ENCODE measurements at regions not wholly inside any gene's neighbourhood (a gene's known extent, or its start where the extent isn't known, plus 50 kb on each side); places are given as distances from the start of the nearest gene placed in this dataset.

DNA sequence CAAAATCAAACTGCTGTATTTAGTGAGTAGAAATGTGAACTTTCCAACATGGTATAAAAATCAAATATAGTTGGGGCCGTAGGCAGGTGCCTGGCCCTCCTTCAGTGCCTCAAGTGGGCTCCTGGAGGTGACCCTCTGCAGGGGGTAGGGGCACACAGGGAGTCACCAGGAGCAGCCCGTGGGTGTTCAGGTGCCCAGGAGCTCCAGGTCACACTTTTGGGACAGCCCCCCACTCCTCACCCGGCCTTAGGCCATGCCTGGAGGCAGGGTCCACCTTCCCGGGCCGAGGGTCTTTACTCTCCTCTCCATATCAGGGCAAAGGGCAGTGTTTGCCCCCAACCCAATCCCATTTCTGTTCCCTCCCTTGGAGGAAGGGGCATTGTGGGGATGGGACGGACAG, 108.0 kb upstream of the MTAP start:
- peaks cover 2 to 7% (median 4%) of the 10 kb centered on the region in 4 donors for H3K9me3 ChIP-seq (ENCODE audit: control insufficient read depth in 4 of 4, low read length in 3 of 4)
- H3K4me3 ChIP-seq (ENCODE audit: low read depth in 1 of 3, low read length in 3 of 3), result no peak overlapping the region
- H3K9ac ChIP-seq (ENCODE audit: low read depth in 1 of 2, low read length in 2 of 2), result no peak overlapping the region
- no peaks in the 10 kb centered on the region for H3K4me1 ChIP-seq (ENCODE audit: control insufficient read depth in 4 of 4, insufficient read depth in 4 of 4, low read length in 3 of 4)
- 68% methylated on average over 6 of the region's 6 CpGs for WGBS
- H3K27me3 ChIP-seq (ENCODE audit: control insufficient read depth in 4 of 4, insufficient read depth in 4 of 4, low read length in 3 of 4), result peaks cover 0 to 4% (median 0%) of the 10 kb centered on the region in 4 donors
- DNase-seq (ENCODE audit: low spot score), result no peak
- no peaks in the 10 kb centered on the region for H3K36me3 ChIP-seq (ENCODE audit: control insufficient read depth in 4 of 4, insufficient read depth in 3 of 4, low read depth in 1 of 4, low read length in 3 of 4)
- TF ChIP-seq SP1 (IDR thresholded peaks at IDR 0.05), result no peak
- no peak for TF ChIP-seq YY1 (IDR thresholded peaks at IDR 0.05)
- no peak for TF ChIP-seq FOXA1 (IDR thresholded peaks at IDR 0.05)
- no peak for TF ChIP-seq JUND (IDR thresholded peaks at IDR 0.05)
- no peak for TF ChIP-seq ATF3 (IDR thresholded peaks at IDR 0.05)
- no peak for TF ChIP-seq EGR1 (IDR thresholded peaks at IDR 0.05; ENCODE audit: low read depth in 2 of 2)
- TF ChIP-seq, protein P1, sequence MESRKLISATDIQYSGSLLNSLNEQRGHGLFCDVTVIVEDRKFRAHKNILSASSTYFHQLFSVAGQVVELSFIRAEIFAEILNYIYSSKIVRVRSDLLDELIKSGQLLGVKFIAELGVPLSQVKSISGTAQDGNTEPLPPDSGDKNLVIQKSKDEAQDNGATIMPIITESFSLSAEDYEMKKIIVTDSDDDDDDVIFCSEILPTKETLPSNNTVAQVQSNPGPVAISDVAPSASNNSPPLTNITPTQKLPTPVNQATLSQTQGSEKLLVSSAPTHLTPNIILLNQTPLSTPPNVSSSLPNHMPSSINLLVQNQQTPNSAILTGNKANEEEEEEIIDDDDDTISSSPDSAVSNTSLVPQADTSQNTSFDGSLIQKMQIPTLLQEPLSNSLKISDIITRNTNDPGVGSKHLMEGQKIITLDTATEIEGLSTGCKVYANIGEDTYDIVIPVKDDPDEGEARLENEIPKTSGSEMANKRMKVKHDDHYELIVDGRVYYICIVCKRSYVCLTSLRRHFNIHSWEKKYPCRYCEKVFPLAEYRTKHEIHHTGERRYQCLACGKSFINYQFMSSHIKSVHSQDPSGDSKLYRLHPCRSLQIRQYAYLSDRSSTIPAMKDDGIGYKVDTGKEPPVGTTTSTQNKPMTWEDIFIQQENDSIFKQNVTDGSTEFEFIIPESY (IDR thresholded peaks at IDR 0.05), result no peak
- TF ChIP-seq RAD21 (IDR thresholded peaks at IDR 0.05), result no peak
- no peak for TF ChIP-seq FOXA2 (IDR thresholded peaks at IDR 0.05)
- no peak for TF ChIP-seq TAF1 (conservative IDR thresholded peaks at IDR 0.05)
- no peak for TF ChIP-seq HNF4A (conservative IDR thresholded peaks at IDR 0.05)
- no peak for TF ChIP-seq HNF4G (IDR thresholded peaks at IDR 0.05)
- TF ChIP-seq, protein P2, sequence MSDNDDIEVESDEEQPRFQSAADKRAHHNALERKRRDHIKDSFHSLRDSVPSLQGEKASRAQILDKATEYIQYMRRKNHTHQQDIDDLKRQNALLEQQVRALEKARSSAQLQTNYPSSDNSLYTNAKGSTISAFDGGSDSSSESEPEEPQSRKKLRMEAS (IDR thresholded peaks at IDR 0.05), result no peak
- H3K27ac ChIP-seq (ENCODE audit: low read depth in 1 of 2, low read length in 2 of 2), result no peak overlapping the region

GRCh38 chr9:21695443-21695842, 107.0 kb upstream of the MTAP start:
- TF ChIP-seq ATF3 (IDR thresholded peaks at IDR 0.05), result no peak
- TF ChIP-seq TAF1 (conservative IDR thresholded peaks at IDR 0.05), result no peak
- TF ChIP-seq, protein P2 (IDR thresholded peaks at IDR 0.05), result no peak
- TF ChIP-seq RAD21 (IDR thresholded peaks at IDR 0.05), result no peak
- TF ChIP-seq, protein P3, sequence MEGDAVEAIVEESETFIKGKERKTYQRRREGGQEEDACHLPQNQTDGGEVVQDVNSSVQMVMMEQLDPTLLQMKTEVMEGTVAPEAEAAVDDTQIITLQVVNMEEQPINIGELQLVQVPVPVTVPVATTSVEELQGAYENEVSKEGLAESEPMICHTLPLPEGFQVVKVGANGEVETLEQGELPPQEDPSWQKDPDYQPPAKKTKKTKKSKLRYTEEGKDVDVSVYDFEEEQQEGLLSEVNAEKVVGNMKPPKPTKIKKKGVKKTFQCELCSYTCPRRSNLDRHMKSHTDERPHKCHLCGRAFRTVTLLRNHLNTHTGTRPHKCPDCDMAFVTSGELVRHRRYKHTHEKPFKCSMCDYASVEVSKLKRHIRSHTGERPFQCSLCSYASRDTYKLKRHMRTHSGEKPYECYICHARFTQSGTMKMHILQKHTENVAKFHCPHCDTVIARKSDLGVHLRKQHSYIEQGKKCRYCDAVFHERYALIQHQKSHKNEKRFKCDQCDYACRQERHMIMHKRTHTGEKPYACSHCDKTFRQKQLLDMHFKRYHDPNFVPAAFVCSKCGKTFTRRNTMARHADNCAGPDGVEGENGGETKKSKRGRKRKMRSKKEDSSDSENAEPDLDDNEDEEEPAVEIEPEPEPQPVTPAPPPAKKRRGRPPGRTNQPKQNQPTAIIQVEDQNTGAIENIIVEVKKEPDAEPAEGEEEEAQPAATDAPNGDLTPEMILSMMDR (IDR thresholded peaks at IDR 0.05; ENCODE audit: low read depth, low read length, missing input control), result no peak
- no peak for TF ChIP-seq FOXA1 (IDR thresholded peaks at IDR 0.05)
- TF ChIP-seq EGR1 (IDR thresholded peaks at IDR 0.05; ENCODE audit: low read depth in 2 of 2), result no peak
- no peak for TF ChIP-seq YY1 (IDR thresholded peaks at IDR 0.05)
- no peak for TF ChIP-seq RXRA (IDR thresholded peaks at IDR 0.05)
- no peak for TF ChIP-seq SP1 (IDR thresholded peaks at IDR 0.05)
- TF ChIP-seq FOXA2 (IDR thresholded peaks at IDR 0.05), result no peak
- no peak for TF ChIP-seq REST (IDR thresholded peaks at IDR 0.05)
- TF ChIP-seq, protein P1 (IDR thresholded peaks at IDR 0.05), result no peak
- TF ChIP-seq HNF4A (conservative IDR thresholded peaks at IDR 0.05), result no peak
- no peak for TF ChIP-seq NR2F2 (IDR thresholded peaks at IDR 0.05)
- TF ChIP-seq HNF4G (IDR thresholded peaks at IDR 0.05), result no peak
- no peak for TF ChIP-seq GABPA (IDR thresholded peaks at IDR 0.05 in 1 of 2, conservative IDR thresholded peaks at IDR 0.05 in 1 of 2)
- H3K9ac ChIP-seq (ENCODE audit: low read depth in 1 of 2, low read length in 2 of 2), result no peak overlapping the region
- no peak overlapping the region for H3K27ac ChIP-seq (ENCODE audit: low read depth in 1 of 2, low read length in 2 of 2)
- DNase-seq (ENCODE audit: low spot score), result no peak
- WGBS, result 93% methylated on average over 14 of the region's 14 CpGs
- H3K27me3 ChIP-seq (ENCODE audit: control insufficient read depth in 4 of 4, insufficient read depth in 4 of 4, low read length in 3 of 4), result peaks cover 0 to 4% (median 0%) of the 10 kb centered on the region in 4 donors
- H3K4me3 ChIP-seq (ENCODE audit: low read depth in 1 of 3, low read length in 3 of 3), result no peak overlapping the region
- no peaks in the 10 kb centered on the region for H3K36me3 ChIP-seq (ENCODE audit: control insufficient read depth in 4 of 4, insufficient read depth in 3 of 4, low read depth in 1 of 4, low read length in 3 of 4)
- no peaks in the 10 kb centered on the region for H3K4me1 ChIP-seq (ENCODE audit: control insufficient read depth in 4 of 4, insufficient read depth in 4 of 4, low read length in 3 of 4)
- peaks cover 2 to 7% (median 4%) of the 10 kb centered on the region in 4 donors for H3K9me3 ChIP-seq (ENCODE audit: control insufficient read depth in 4 of 4, low read length in 3 of 4)

Measured in liver (tissue), 8 donors.